ENCODE measurements at regions not wholly inside any gene's neighbourhood (a gene's known extent, or its start where the extent isn't known, plus 50 kb on each side); places are given as distances from the start of the nearest gene placed in this dataset.

GRCh38 chr2:14336759-14337382, 295.6 kb upstream of the LRATD1 start:
- Histone ChIP-seq H3K4me1 (ENCODE audit: control insufficient read depth, insufficient read depth, low read length) (no peaks in the 10 kb centered on the region), H3K4me3 (ENCODE audit: low read depth, low read length) (no peak overlapping the region), H3K9ac (ENCODE audit: low read depth, low read length) (no peak overlapping the region), H3K9me3 (ENCODE audit: control insufficient read depth, insufficient read depth, low read length) (no peaks in the 10 kb centered on the region), H3K36me3 (ENCODE audit: control insufficient read depth, insufficient read depth, low read length) (no peaks in the 10 kb centered on the region), H3K27me3 (ENCODE audit: control insufficient read depth, insufficient read depth, low read length) (no peaks in the 10 kb centered on the region)

GRCh38 chr2:14340703-14341102, 291.8 kb upstream of the LRATD1 start:
- Histone ChIP-seq H3K36me3 (ENCODE audit: control insufficient read depth, insufficient read depth, low read length) (no peaks in the 10 kb centered on the region), H3K27me3 (ENCODE audit: control insufficient read depth, insufficient read depth, low read length) (no peaks in the 10 kb centered on the region), H3K4me1 (ENCODE audit: control insufficient read depth, insufficient read depth, low read length) (no peaks in the 10 kb centered on the region), H3K9ac (ENCODE audit: low read depth, low read length) (no peak overlapping the region), H3K9me3 (ENCODE audit: control insufficient read depth, insufficient read depth, low read length) (no peaks in the 10 kb centered on the region), H3K4me3 (ENCODE audit: low read depth, low read length) (no peak overlapping the region)

GRCh38 chr2:14342313-14342712, 290.2 kb upstream of the LRATD1 start:
- Histone ChIP-seq H3K9ac (ENCODE audit: low read depth, low read length) (no peak overlapping the region), H3K9me3 (ENCODE audit: control insufficient read depth, insufficient read depth, low read length) (no peaks in the 10 kb centered on the region), H3K27me3 (ENCODE audit: control insufficient read depth, insufficient read depth, low read length) (no peaks in the 10 kb centered on the region), H3K36me3 (ENCODE audit: control insufficient read depth, insufficient read depth, low read length) (no peaks in the 10 kb centered on the region), H3K4me1 (ENCODE audit: control insufficient read depth, insufficient read depth, low read length) (no peaks in the 10 kb centered on the region), H3K4me3 (ENCODE audit: low read depth, low read length) (no peak overlapping the region)

- no peaks in the 10 kb centered on the region for H3K9me3 ChIP-seq (ENCODE audit: control insufficient read depth, insufficient read depth, low read length)
Measured at GRCh38 chr2:14344355-14344754, 288.2 kb upstream of the LRATD1 start.

GRCh38 chr2:14348247-14348646, 284.3 kb upstream of the LRATD1 start:
- no peaks in the 10 kb centered on the region for H3K4me1 ChIP-seq (ENCODE audit: control insufficient read depth, insufficient read depth, low read length)
- no peak overlapping the region for H3K4me3 ChIP-seq (ENCODE audit: low read depth, low read length)
- H3K36me3 ChIP-seq (ENCODE audit: control insufficient read depth, insufficient read depth, low read length) = no peaks in the 10 kb centered on the region
- no peaks in the 10 kb centered on the region for H3K9me3 ChIP-seq (ENCODE audit: control insufficient read depth, insufficient read depth, low read length)
- H3K9ac ChIP-seq (ENCODE audit: low read depth, low read length) = no peak overlapping the region
- no peaks in the 10 kb centered on the region for H3K27me3 ChIP-seq (ENCODE audit: control insufficient read depth, insufficient read depth, low read length)

More at GRCh38 chr2:14344355-14344754, 288.2 kb upstream of the LRATD1 start:
- H3K9ac ChIP-seq (ENCODE audit: low read depth, low read length) = no peak overlapping the region
- H3K36me3 ChIP-seq (ENCODE audit: control insufficient read depth, insufficient read depth, low read length) = no peaks in the 10 kb centered on the region
- no peaks in the 10 kb centered on the region for H3K4me1 ChIP-seq (ENCODE audit: control insufficient read depth, insufficient read depth, low read length)
- no peak overlapping the region for H3K4me3 ChIP-seq (ENCODE audit: low read depth, low read length)
- no peaks in the 10 kb centered on the region for H3K27me3 ChIP-seq (ENCODE audit: control insufficient read depth, insufficient read depth, low read length)

GRCh38 chr2:14350856-14351255, 281.7 kb upstream of the LRATD1 start:
- H3K36me3 ChIP-seq (ENCODE audit: control insufficient read depth, insufficient read depth, low read length) = no peaks in the 10 kb centered on the region
- no peaks in the 10 kb centered on the region for H3K27me3 ChIP-seq (ENCODE audit: control insufficient read depth, insufficient read depth, low read length)
- H3K4me3 ChIP-seq (ENCODE audit: low read depth, low read length) = no peak overlapping the region
- H3K9me3 ChIP-seq (ENCODE audit: control insufficient read depth, insufficient read depth, low read length) = no peaks in the 10 kb centered on the region
- no peaks in the 10 kb centered on the region for H3K4me1 ChIP-seq (ENCODE audit: control insufficient read depth, insufficient read depth, low read length)
- no peak overlapping the region for H3K9ac ChIP-seq (ENCODE audit: low read depth, low read length)

GRCh38 chr2:14352067-14352466, 280.4 kb upstream of the LRATD1 start:
- Histone ChIP-seq H3K9me3 (ENCODE audit: control insufficient read depth, insufficient read depth, low read length) (no peaks in the 10 kb centered on the region), H3K36me3 (ENCODE audit: control insufficient read depth, insufficient read depth, low read length) (no peaks in the 10 kb centered on the region), H3K9ac (ENCODE audit: low read depth, low read length) (no peak overlapping the region), H3K4me1 (ENCODE audit: control insufficient read depth, insufficient read depth, low read length) (no peaks in the 10 kb centered on the region), H3K27me3 (ENCODE audit: control insufficient read depth, insufficient read depth, low read length) (no peaks in the 10 kb centered on the region), H3K4me3 (ENCODE audit: low read depth, low read length) (no peak overlapping the region)

- H3K4me1 ChIP-seq (ENCODE audit: control insufficient read depth, insufficient read depth, low read length) = no peaks in the 10 kb centered on the region
- H3K9ac ChIP-seq (ENCODE audit: low read depth, low read length) = no peak overlapping the region
- no peaks in the 10 kb centered on the region for H3K36me3 ChIP-seq (ENCODE audit: control insufficient read depth, insufficient read depth, low read length)
- H3K4me3 ChIP-seq (ENCODE audit: low read depth, low read length) = no peak overlapping the region
- no peaks in the 10 kb centered on the region for H3K9me3 ChIP-seq (ENCODE audit: control insufficient read depth, insufficient read depth, low read length)
- no peaks in the 10 kb centered on the region for H3K27me3 ChIP-seq (ENCODE audit: control insufficient read depth, insufficient read depth, low read length)
Measured at GRCh38 chr2:14354231-14354630, 278.3 kb upstream of the LRATD1 start.

- Histone ChIP-seq H3K9me3 (ENCODE audit: control insufficient read depth, insufficient read depth, low read length) (no peaks in the 10 kb centered on the region), H3K4me1 (ENCODE audit: control insufficient read depth, insufficient read depth, low read length) (no peaks in the 10 kb centered on the region), H3K9ac (ENCODE audit: low read depth, low read length) (no peak overlapping the region), H3K36me3 (ENCODE audit: control insufficient read depth, insufficient read depth, low read length) (no peaks in the 10 kb centered on the region), H3K4me3 (ENCODE audit: low read depth, low read length) (no peak overlapping the region), H3K27me3 (ENCODE audit: control insufficient read depth, insufficient read depth, low read length) (no peaks in the 10 kb centered on the region)
Measured at GRCh38 chr2:14355102-14355501, 277.4 kb upstream of the LRATD1 start.

- no peaks in the 10 kb centered on the region for H3K9me3 ChIP-seq (ENCODE audit: control insufficient read depth, insufficient read depth, low read length)
- H3K36me3 ChIP-seq (ENCODE audit: control insufficient read depth, insufficient read depth, low read length) = no peaks in the 10 kb centered on the region
- H3K4me3 ChIP-seq (ENCODE audit: low read depth, low read length) = no peak overlapping the region
- no peak overlapping the region for H3K9ac ChIP-seq (ENCODE audit: low read depth, low read length)
- no peaks in the 10 kb centered on the region for H3K27me3 ChIP-seq (ENCODE audit: control insufficient read depth, insufficient read depth, low read length)
- no peaks in the 10 kb centered on the region for H3K4me1 ChIP-seq (ENCODE audit: control insufficient read depth, insufficient read depth, low read length)
Measured at GRCh38 chr2:14358339-14358738, 274.2 kb upstream of the LRATD1 start.

GRCh38 chr2:14358774-14359173, 273.7 kb upstream of the LRATD1 start:
- Histone ChIP-seq H3K4me1 (ENCODE audit: control insufficient read depth, insufficient read depth, low read length) (no peaks in the 10 kb centered on the region), H3K9ac (ENCODE audit: low read depth, low read length) (no peak overlapping the region), H3K9me3 (ENCODE audit: control insufficient read depth, insufficient read depth, low read length) (no peaks in the 10 kb centered on the region), H3K36me3 (ENCODE audit: control insufficient read depth, insufficient read depth, low read length) (no peaks in the 10 kb centered on the region), H3K4me3 (ENCODE audit: low read depth, low read length) (no peak overlapping the region), H3K27me3 (ENCODE audit: control insufficient read depth, insufficient read depth, low read length) (no peaks in the 10 kb centered on the region)

GRCh38 chr2:14363137-14363536, 269.4 kb upstream of the LRATD1 start:
- Histone ChIP-seq H3K9ac (ENCODE audit: low read depth, low read length) (no peak overlapping the region), H3K4me1 (ENCODE audit: control insufficient read depth, insufficient read depth, low read length) (no peaks in the 10 kb centered on the region), H3K4me3 (ENCODE audit: low read depth, low read length) (no peak overlapping the region), H3K9me3 (ENCODE audit: control insufficient read depth, insufficient read depth, low read length) (no peaks in the 10 kb centered on the region), H3K36me3 (ENCODE audit: control insufficient read depth, insufficient read depth, low read length) (no peaks in the 10 kb centered on the region), H3K27me3 (ENCODE audit: control insufficient read depth, insufficient read depth, low read length) (no peaks in the 10 kb centered on the region)
